Aorta (tissue), 5 donors: ENCODE measurements at regions not wholly inside any gene's neighbourhood (a gene's known extent, or its start where the extent isn't known, plus 50 kb on each side); places are given as distances from the start of the nearest gene placed in this dataset.

ENCODE experiments used
- ATAC-seq: fragments of 200-7000 bp; cut with Tn5 transposase; one replicate; pipeline ENCODE4 v1.9.1; 2022; ENCODE audit warnings: moderate library complexity; ENCODE audit not compliant: low FRiP score
- DNase-seq, 2 donors: peaks; one replicate each; pipeline ENCODE4 v3.0.0-alpha.2; 2020
- H3K27ac ChIP-seq, 2 donors: one replicate each; pipeline ENCODE4 v1.5.1; 2013; ENCODE audit warnings: low read length in 2 of 2, mild to moderate bottlenecking in 2 of 2, moderate library complexity in 2 of 2, control low read depth in 1 of 2, inconsistent platforms in 1 of 2, low read depth in 1 of 2
- H3K27me3 ChIP-seq, 2 donors: one replicate each; pipeline ENCODE4 v1.6.1; 2013; ENCODE audit warnings: control low read depth in 1 of 2, low read length in 1 of 2, mild to moderate bottlenecking in 1 of 2, moderate library complexity in 1 of 2; ENCODE audit not compliant: insufficient read depth in 2 of 2, control insufficient read depth in 1 of 2
- H3K36me3 ChIP-seq, 2 donors: one replicate each; pipeline ENCODE4 v1.6.1; 2013; ENCODE audit warnings: control low read depth in 1 of 2, low read length in 1 of 2, mild to moderate bottlenecking in 1 of 2; ENCODE audit not compliant: insufficient read depth in 2 of 2, control insufficient read depth in 1 of 2
- H3K4me1 ChIP-seq, 2 donors: one replicate each; pipeline ENCODE4 v1.6.1; 2013; ENCODE audit warnings: low read length in 2 of 2, control low read depth in 1 of 2, mild to moderate bottlenecking in 1 of 2, moderate library complexity in 1 of 2; ENCODE audit not compliant: insufficient read depth in 2 of 2, control insufficient read depth in 1 of 2
- H3K4me3 ChIP-seq, 2 donors: one replicate each; pipeline ENCODE4 v1.5.1; 2013; ENCODE audit warnings: low read length in 2 of 2, control low read depth in 1 of 2, mild to moderate bottlenecking in 1 of 2
- H3K9me3 ChIP-seq: one replicate; pipeline ENCODE4 v1.6.1; 2013; ENCODE audit warnings: mild to moderate bottlenecking, low read length; ENCODE audit not compliant: control insufficient read depth
- WGBS, 2 donors: extraction: QIAGEN DNeasy Blood & Tissue Kit; methylation state at CpG; one replicate each; pipeline ENCODE4 v1.1.7; 2013; 5-methylcytosine and 5-hydroxymethylcytosine counted together
- intact Hi-C, 2 donors: fragments of 100-400 bp; cut with DNase I; formaldehyde crosslinking; loops; one replicate each; pipeline versions ENCODE4 v1.14.2 to v1.15.0; 2022
- donor health status: healthy with polysubstance abuse.
- donor health status: Bipolar disorder and iron deficiency.
- donor health status: DM: no; HTN: no; CAD: no.
- donor health status: DM: no; HTN: no; CAD: no.
- donor health status: DM: yes; HTN: yes; CAD: no.

DNA sequence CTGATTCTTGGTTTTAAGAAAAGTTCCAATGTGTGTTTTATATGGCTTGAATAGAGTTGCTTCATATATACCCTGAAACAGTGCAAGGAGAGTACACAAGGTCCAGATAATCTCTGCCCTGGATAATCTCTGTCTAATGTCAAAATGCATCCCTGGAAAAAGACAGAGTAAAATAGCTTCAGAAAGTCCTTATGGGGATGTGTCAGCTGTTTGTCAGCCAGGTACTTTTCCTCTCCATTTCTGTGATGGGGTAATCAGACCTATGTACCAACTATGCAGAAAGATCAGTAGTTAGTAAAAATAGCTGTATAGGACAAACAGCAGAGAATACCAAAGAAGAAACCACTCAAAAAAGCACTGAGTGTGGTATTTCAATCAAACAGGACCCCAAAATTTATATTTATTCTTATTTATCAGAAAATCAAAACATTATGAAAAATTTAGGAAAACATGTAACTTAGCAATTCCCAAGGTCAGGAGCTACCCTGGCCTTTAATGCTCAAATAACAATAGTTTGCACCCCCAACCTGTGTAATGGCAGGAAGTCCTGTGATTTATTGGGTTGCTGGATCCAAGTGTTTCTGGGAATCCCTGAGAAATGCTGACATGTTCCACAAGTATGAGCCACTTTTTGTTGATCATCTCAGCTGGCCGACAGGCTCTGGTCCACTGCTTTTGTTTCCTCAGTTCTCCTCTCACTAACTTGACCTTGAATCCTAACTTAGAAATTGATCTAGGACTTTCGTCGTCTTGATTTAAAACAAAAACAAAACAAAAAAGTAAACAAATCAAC lies 69.6 kb downstream of the MDH1 start:
- intact Hi-C loops = no loop called here
- ATAC-seq (no peak), DNase-seq (no peak)
- Histone ChIP-seq H3K27me3 (no peaks in the 10 kb centered on the region), H3K27ac (no peak overlapping the region), H3K4me1 (no peaks in the 10 kb centered on the region), H3K4me3 (no peak overlapping the region), H3K9me3 (peaks cover 3% of the 10 kb centered on the region), H3K36me3 (no peaks in the 10 kb centered on the region)
- WGBS, 2 donors = 45 to 61% methylated on average over 3 of the region's 3 CpGs

DNA sequence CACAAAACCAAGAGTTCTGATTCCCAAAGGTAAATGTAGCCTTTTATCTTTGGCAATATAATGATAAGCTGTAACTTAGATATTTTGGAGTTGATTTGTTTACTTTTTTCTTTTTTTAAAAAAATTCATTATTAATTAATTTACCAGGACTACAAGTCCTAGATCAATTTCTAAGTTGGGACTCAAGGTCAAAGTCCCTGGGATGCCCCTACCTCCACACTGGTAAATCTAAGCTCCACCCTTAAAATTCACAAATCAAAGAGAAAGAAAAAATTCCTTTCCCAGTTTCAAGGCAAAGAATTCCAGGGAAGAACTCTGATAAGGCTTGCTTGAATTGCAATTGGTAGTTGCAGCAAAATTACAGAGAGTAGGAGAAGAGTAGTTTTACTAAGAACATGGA lies 71.3 kb downstream of the MDH1 start:
- intact Hi-C loops = no loop called here
- Histone ChIP-seq H3K4me1 (no peaks in the 10 kb centered on the region), H3K36me3 (no peaks in the 10 kb centered on the region), H3K9me3 (no peaks in the 10 kb centered on the region), H3K27me3 (no peaks in the 10 kb centered on the region), H3K27ac (no peak overlapping the region), H3K4me3 (no peak overlapping the region)
- no peak for DNase-seq
- ATAC-seq = no peak

DNA sequence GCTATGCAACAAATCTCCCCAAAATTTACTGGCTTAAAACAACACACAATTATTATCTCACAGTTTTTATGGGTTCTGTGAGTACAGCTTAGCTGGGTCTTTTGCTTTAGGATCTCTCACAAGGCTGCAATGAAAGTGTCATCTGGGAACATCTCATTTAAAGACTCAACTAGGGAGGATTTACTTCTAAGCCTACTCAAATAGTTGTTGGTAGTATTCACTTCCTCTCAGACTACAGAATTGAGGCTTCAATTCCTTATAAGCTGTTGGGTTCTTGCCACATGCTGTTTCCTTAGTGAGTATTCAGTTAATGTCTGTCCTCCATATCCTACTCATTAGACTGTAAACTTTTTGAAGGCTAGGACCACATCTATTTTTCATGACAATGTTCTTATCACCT lies 72.3 kb downstream of the MDH1 start:
- Histone ChIP-seq H3K4me3 (no peak overlapping the region), H3K36me3 (no peaks in the 10 kb centered on the region), H3K9me3 (no peaks in the 10 kb centered on the region), H3K4me1 (no peaks in the 10 kb centered on the region), H3K27me3 (no peaks in the 10 kb centered on the region), H3K27ac (no peak overlapping the region)
- DNase-seq = no peak
- intact Hi-C loops = no loop called here
- no peak for ATAC-seq

DNA sequence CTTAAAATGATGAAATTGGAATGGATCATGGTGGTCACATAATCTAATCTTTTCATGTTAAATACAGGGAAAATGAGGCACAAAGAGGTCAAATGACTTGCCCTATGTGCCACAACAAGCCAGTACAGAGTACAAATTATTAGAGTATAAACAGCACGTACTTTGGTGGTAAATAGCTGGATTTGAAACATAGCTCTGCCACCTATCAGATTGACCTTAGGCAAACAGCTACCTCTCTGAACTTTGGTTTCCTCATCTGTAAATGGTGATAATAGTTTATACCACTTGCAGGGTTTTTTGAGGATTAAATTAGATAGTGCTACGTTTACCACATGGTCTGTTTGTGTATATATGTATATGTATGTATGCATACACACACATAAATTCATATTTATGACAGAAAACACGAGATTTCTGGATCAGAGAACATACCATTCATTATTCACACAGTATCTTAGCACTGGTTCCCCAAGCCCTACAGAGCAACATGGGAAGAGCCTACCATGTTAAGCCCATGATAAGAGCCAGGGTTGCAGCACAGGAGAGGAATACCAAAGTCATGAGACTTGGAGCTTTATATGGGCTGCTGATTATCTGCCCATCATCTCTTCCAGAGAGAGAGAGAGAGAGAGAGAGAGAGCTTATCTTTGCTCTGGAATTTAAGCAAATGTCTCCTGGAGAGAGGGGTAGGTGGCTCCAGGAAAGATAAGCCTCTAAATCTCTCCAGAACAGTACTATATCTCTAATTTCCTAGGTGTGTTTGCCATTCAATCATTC lies 73.5 kb downstream of the MDH1 start:
- ATAC-seq (no peak), DNase-seq (no peak)
- Histone ChIP-seq H3K36me3 (no peaks in the 10 kb centered on the region), H3K9me3 (no peaks in the 10 kb centered on the region), H3K27ac (no peak overlapping the region), H3K4me3 (no peak overlapping the region), H3K4me1 (no peaks in the 10 kb centered on the region), H3K27me3 (no peaks in the 10 kb centered on the region)
- WGBS, 2 donors = 80 to 85% methylated on average over 3 of the region's 3 CpGs
- intact Hi-C loops = no loop called here

DNA sequence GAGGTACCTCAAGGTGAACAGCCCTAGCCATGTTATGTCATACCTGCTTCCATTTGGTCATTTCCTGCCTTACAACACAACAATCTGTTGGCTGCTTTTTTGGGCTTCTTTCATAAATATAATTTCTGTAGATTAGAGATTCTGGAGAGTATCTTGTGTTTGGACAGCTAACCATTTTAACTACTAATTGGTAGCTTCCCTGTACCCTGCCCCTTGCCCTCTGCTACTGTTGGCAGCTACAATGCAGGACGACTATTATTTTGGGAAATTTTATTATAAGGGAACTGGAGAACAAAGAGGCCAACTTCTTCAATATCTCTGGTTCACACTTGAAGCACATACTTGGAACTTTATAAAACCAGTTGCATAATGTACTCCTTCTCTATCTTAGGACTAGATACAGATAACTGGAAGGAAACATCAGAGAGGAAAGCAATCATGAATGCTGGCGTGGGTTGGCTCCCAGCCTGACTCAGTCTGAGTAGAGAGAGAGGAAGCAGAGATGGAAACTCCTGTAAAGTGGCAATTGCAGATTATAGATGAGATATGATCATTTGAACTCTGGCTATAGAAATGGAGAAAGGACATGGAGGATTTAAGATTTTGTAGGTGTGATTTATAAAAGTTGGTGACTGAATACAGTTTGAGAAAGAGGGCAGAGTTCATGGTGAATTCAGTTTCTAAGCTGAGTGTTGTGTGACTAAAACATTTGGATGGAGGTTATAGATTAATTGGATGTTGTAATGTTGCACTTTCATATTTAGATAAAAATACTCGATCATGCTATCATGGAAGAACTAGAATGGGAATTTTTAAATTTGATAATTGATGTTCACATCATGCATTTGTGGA lies 74.5 kb downstream of the MDH1 start:
- Histone ChIP-seq H3K4me1 (no peaks in the 10 kb centered on the region), H3K27ac (no peak overlapping the region), H3K27me3 (no peaks in the 10 kb centered on the region), H3K9me3 (no peaks in the 10 kb centered on the region), H3K4me3 (no peak overlapping the region), H3K36me3 (no peaks in the 10 kb centered on the region)
- WGBS, 2 donors = 82 to 85% methylated on average over 3 of the region's 3 CpGs
- DNase-seq = no peak
- ATAC-seq = no peak
- intact Hi-C loops = no loop called here

DNA sequence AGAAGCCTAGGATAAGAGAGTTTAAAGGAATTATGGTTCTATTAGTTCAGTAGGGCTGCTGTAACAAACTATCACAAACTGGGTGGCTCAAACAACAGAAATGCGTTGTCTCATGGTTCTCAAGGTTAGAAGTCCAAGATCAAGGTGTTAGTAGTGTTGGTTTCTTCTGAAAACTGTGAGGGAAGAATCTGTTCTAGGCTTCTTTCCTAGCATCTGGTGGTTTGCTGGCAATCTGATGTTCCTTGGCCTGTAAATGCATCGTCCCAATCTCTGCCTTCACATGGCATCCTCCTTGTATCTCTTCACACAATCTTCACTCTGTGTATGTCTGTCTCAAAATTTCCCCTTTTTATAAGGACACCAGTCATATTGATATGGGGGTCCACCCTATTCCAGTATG lies 76.3 kb downstream of the MDH1 start:
- no peaks in the 10 kb centered on the region for H3K27me3 ChIP-seq
- no peak overlapping the region for H3K27ac ChIP-seq
- H3K4me3 ChIP-seq = no peak overlapping the region
- H3K9me3 ChIP-seq = no peaks in the 10 kb centered on the region
- intact Hi-C loops = loop anchor here in 1 of 2 donors (5.0 kb wide), 1 partner anchor 948 kb away; no protein-coding TSS in a partner anchor
- no peak for ATAC-seq
- no peaks in the 10 kb centered on the region for H3K36me3 ChIP-seq
- H3K4me1 ChIP-seq = no peaks in the 10 kb centered on the region
- 47 to 50% methylated on average over 2 of the region's 2 CpGs for WGBS, 2 donors
- no peak for DNase-seq

DNA sequence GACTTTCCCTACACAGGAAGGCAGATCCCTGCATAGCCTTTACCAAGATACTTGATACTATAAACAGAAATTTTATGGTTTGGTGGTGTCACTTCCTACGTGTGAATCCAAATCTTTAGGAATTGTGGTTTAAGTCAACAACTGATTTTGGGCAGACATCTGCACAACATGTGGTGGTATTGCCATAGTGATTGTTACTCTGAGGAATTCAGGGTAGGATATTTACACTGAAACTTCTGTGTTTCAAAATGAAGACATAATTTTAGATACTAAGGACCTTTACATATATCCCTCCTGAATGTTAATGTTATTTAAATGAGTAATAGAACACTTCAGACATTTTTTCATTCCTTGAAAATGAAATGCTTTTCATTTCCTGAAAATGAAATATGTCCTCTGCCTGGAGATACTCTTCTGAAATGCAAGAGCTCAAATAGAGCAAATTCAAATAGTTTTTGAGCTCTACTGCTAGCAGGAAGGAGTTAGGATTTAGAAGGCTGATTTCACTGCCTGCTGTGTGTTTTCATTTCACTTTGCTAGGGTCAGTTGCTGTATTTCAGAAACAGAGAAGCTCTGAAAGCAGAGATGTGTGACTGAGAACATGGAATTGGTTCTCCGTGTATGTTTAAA lies 77.2 kb downstream of the MDH1 start:
- Histone ChIP-seq H3K4me1 (no peaks in the 10 kb centered on the region), H3K4me3 (no peak overlapping the region), H3K36me3 (no peaks in the 10 kb centered on the region), H3K9me3 (no peaks in the 10 kb centered on the region), H3K27me3 (no peaks in the 10 kb centered on the region), H3K27ac (no peak overlapping the region)
- ATAC-seq (no peak), DNase-seq (no peak)
- 26 to 33% methylated on average over 2 of the region's 2 CpGs for WGBS, 2 donors
- intact Hi-C loops = loop anchor here in 1 of 2 donors (5.0 kb wide), 1 partner anchor 949 kb away; no protein-coding TSS in a partner anchor

DNA sequence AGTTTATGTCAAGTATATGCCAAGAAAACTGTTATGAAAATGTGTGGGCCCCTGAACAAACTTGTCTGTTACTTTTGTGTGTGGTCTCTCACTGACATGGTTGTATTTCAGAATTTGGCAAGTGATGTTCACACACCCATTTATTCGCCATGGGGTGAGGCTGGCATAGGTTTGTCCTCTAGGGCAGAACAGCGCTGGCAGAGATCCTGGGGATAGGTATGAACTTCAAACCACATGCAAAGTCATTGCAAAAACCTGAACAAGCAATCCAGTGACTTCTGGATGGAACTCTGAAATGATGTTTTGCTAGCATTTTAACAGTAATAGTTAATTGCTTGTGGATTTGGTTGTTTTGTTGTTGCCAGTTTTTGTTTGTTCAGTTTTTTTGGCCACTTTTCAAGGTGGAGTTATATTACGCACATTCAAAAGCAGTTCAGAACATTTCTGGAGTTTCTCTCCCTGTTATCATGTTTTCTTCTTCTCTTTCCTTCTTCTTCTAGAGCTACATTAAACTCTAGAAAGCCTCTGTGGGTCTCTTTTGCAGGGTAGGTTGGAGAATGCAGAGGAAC lies 78.5 kb downstream of the MDH1 start:
- Histone ChIP-seq H3K4me3 (no peak overlapping the region), H3K27me3 (no peaks in the 10 kb centered on the region), H3K9me3 (no peaks in the 10 kb centered on the region), H3K27ac (no peak overlapping the region), H3K36me3 (no peaks in the 10 kb centered on the region), H3K4me1 (no peaks in the 10 kb centered on the region)
- intact Hi-C loops = loop anchor here in 1 of 2 donors (5.0 kb wide), 1 partner anchor 950 kb away; no protein-coding TSS in a partner anchor
- ATAC-seq (no peak), DNase-seq (no peak)
- WGBS, 2 donors = 87 to 91% methylated on average over 3 of the region's 3 CpGs
